Mammary epithelial cell (primary cell): ENCODE measurements at regions not wholly inside any gene's neighbourhood (a gene's known extent, or its start where the extent isn't known, plus 50 kb on each side); places are given as distances from the start of the nearest gene placed in this dataset.

Source experiments
- CTCF ChIP-seq, 2 donors: IDR thresholded peaks in 1 of 2; conservative IDR thresholded peaks in 1 of 2; 2 replicates each; pipeline ENCODE4 v1.5.1; 2011 to 2012; ENCODE audit warnings: inconsistent platforms in 2 of 2, low read length in 2 of 2, mild to moderate bottlenecking in 2 of 2, control low read depth in 1 of 2, low read depth in 1 of 2; ENCODE audit not compliant: insufficient read depth in 1 of 2; ENCODE audit errors: extremely low read depth in 1 of 2
- EZH2 ChIP-seq: IDR thresholded peaks from 2 replicates; pipeline ENCODE4 v1.6.1; 2012; ENCODE audit warnings: low read length, inconsistent platforms, borderline replicate concordance

- TF ChIP-seq CTCF (conservative IDR thresholded peaks at IDR 0.05 in 1 of 2, IDR thresholded peaks at IDR 0.05 in 1 of 2; ENCODE audit: extremely low read depth in 1 of 2, insufficient read depth in 1 of 2, low read depth in 1 of 2, low read length in 2 of 2) (no peak), EZH2 (no peak)
Measured at GRCh38 chr10:22054961-22055360, 51.4 kb upstream of the DNAJC1 start.
